Fibroblast of lung (primary cell): ENCODE measurements at regions not wholly inside any gene's neighbourhood (a gene's known extent, or its start where the extent isn't known, plus 50 kb on each side); places are given as distances from the start of the nearest gene placed in this dataset.

ENCODE experiments used
- DNase-seq, 2 donors: peaks; one replicate each; pipeline versions ENCODE4 v3.0.0 to v3.0.0-alpha.2; 2010; ENCODE audit warnings: low read depth in 2 of 2
- H2AFZ ChIP-seq: 2 replicates; pipeline ENCODE4 v1.5.1; 2012; ENCODE audit warnings: low read length, control low read depth, inconsistent platforms
- H3K27ac ChIP-seq: 2 replicates; pipeline ENCODE4 v1.5.1; 2011; ENCODE audit warnings: low read length, control low read depth; ENCODE audit not compliant: insufficient read depth
- H3K27me3 ChIP-seq: 2 replicates; pipeline ENCODE4 v1.5.1; 2011; ENCODE audit warnings: mild to moderate bottlenecking, low read length; ENCODE audit not compliant: control insufficient read depth, insufficient read depth
- H3K36me3 ChIP-seq: 2 replicates; pipeline ENCODE4 v1.5.1; 2011; ENCODE audit warnings: low read length; ENCODE audit not compliant: control insufficient read depth, insufficient read depth
- H3K4me1 ChIP-seq: 2 replicates; pipeline ENCODE4 v1.5.1; 2011; ENCODE audit warnings: low read length; ENCODE audit not compliant: control insufficient read depth, insufficient read depth; ENCODE audit errors: extremely low read depth
- H3K4me2 ChIP-seq: 2 replicates; pipeline ENCODE4 v1.5.1; 2011; ENCODE audit warnings: low read length, control low read depth; ENCODE audit not compliant: insufficient read depth; ENCODE audit errors: extremely low read depth
- H3K4me3 ChIP-seq, 4 experiments: fragments of 200-600 bp in 1 of 4; sonication (generic) in 1 of 4; replicated peaks in 1 of 4; 2 replicates each; pipeline ENCODE4 v1.5.1; 2011 to 2016; ENCODE audit warnings: low read length in 4 of 4, low read depth in 3 of 4, mild to moderate bottlenecking in 3 of 4, control low read depth in 2 of 4, inconsistent platforms in 1 of 4, mixed read lengths in 1 of 4; ENCODE audit not compliant: insufficient read depth in 1 of 4; ENCODE audit errors: control extremely low read depth in 1 of 4
- H3K79me2 ChIP-seq: 2 replicates; pipeline ENCODE4 v1.5.1; 2012; ENCODE audit warnings: mild to moderate bottlenecking, low read length, inconsistent platforms; ENCODE audit not compliant: control insufficient read depth, insufficient read depth
- H3K9ac ChIP-seq: 2 replicates; pipeline ENCODE4 v1.5.1; 2011; ENCODE audit warnings: mild to moderate bottlenecking, low read length, control low read depth; ENCODE audit not compliant: insufficient read depth
- H3K9me3 ChIP-seq: 2 replicates; pipeline ENCODE4 v1.5.1; 2012; ENCODE audit warnings: low read depth, low read length; ENCODE audit not compliant: control insufficient read depth, insufficient read depth
- H4K20me1 ChIP-seq: 2 replicates; pipeline ENCODE4 v1.5.1; 2011; ENCODE audit warnings: low read length; ENCODE audit not compliant: control insufficient read depth, insufficient read depth; ENCODE audit errors: extremely low read depth
- CTCF ChIP-seq, 2 donors: IDR thresholded peaks in 1 of 2; conservative IDR thresholded peaks in 1 of 2; 1 replicate in 1 of 2; 2 replicates in 1 of 2; pipeline ENCODE4 v1.5.1; 2011 to 2012; ENCODE audit warnings: low read length in 2 of 2, control low read depth in 1 of 2, inconsistent platforms in 1 of 2, low read depth in 1 of 2, mild to moderate bottlenecking in 1 of 2
- EZH2 ChIP-seq: IDR thresholded peaks from 2 replicates; pipeline ENCODE4 v1.5.1; 2012; ENCODE audit warnings: low read length, control low read depth, mild to moderate bottlenecking; ENCODE audit errors: missing control alignments

- TF ChIP-seq EZH2 = no peak
- Histone ChIP-seq H3K4me3 (no peak overlapping the region), H3K27me3 (no peaks in the 10 kb centered on the region), H3K4me1 (no peaks in the 10 kb centered on the region), H3K9ac (no peak overlapping the region), H4K20me1 (no peaks in the 10 kb centered on the region), H3K4me2 (no peak overlapping the region), H3K27ac (no peak overlapping the region), H2AFZ (no peak overlapping the region), H3K9me3 (no peaks in the 10 kb centered on the region), H3K79me2 (no peaks in the 10 kb centered on the region), H3K36me3 (no peaks in the 10 kb centered on the region)
- DNase-seq = no peak
Measured at GRCh38 chr4:54929459-54929858, 195.9 kb downstream of the KDR start.

GRCh38 chr4:54924891-54925290, 200.5 kb downstream of the KDR start:
- no peak for TF ChIP-seq EZH2
- no peak for DNase-seq
- no peaks in the 10 kb centered on the region for H3K79me2 ChIP-seq
- no peaks in the 10 kb centered on the region for H3K9me3 ChIP-seq
- no peaks in the 10 kb centered on the region for H4K20me1 ChIP-seq
- no peaks in the 10 kb centered on the region for H3K36me3 ChIP-seq
- H3K9ac ChIP-seq = no peak overlapping the region
- no peaks in the 10 kb centered on the region for H3K4me1 ChIP-seq
- no peak overlapping the region for H3K4me3 ChIP-seq
- H3K4me2 ChIP-seq = no peak overlapping the region
- no peak overlapping the region for H3K27ac ChIP-seq
- no peaks in the 10 kb centered on the region for H3K27me3 ChIP-seq
- no peak overlapping the region for H2AFZ ChIP-seq

- H3K9me3 ChIP-seq = no peaks in the 10 kb centered on the region
- peaks cover 6% of the 10 kb centered on the region for H3K27me3 ChIP-seq
- H3K27ac ChIP-seq = no peak overlapping the region
Measured at GRCh38 chr4:54915276-54915675, 210.1 kb downstream of the KDR start.

More at GRCh38 chr4:54915276-54915675, 210.1 kb downstream of the KDR start:
- H4K20me1 ChIP-seq = no peaks in the 10 kb centered on the region
- H3K4me1 ChIP-seq = no peaks in the 10 kb centered on the region
- H2AFZ ChIP-seq = no peak overlapping the region
- H3K4me3 ChIP-seq = no peak overlapping the region
- H3K4me2 ChIP-seq = no peak overlapping the region
- TF ChIP-seq EZH2 (no peak), CTCF (conservative IDR thresholded peaks at IDR 0.05 in 1 of 2, IDR thresholded peaks at IDR 0.05 in 1 of 2; ENCODE audit: low read depth in 1 of 2, low read length in 2 of 2) (no peak)
- no peaks in the 10 kb centered on the region for H3K36me3 ChIP-seq
- H3K79me2 ChIP-seq = no peaks in the 10 kb centered on the region
- no peak for DNase-seq
- no peak overlapping the region for H3K9ac ChIP-seq
